Peyer's patch (tissue), 4 donors: ENCODE measurements at regions not wholly inside any gene's neighbourhood (a gene's known extent, or its start where the extent isn't known, plus 50 kb on each side); places are given as distances from the start of the nearest gene placed in this dataset.

Source experiments
- CTCF ChIP-seq, 6 experiments: fragments of 450-650 bp in 4 of 6; fragments of 200-600 bp in 2 of 6; sonication (generic) in 1 of 6; IDR thresholded peaks; one replicate each; pipeline ENCODE4 v1.5.1; 2017 to 2019; ENCODE audit warnings: antibody characterized with exemption in 6 of 6, mild to moderate bottlenecking in 3 of 6, moderate library complexity in 1 of 6
- POLR2A ChIP-seq, 2 donors: fragments of 450-650 bp; IDR thresholded peaks; one replicate each; pipeline ENCODE4 v1.5.1; 2017; ENCODE audit warnings: antibody characterized with exemption in 2 of 2, mild to moderate bottlenecking in 2 of 2, moderate library complexity in 2 of 2

GRCh38 chr3:105278688-105279087, 88.0 kb upstream of the ALCAM start:
- TF ChIP-seq POLR2A (IDR thresholded peaks at IDR 0.05) (no peak), CTCF (IDR thresholded peaks at IDR 0.05) (no peak)
